COLO668 (cell line): ENCODE measurements at regions not wholly inside any gene's neighbourhood (a gene's known extent, or its start where the extent isn't known, plus 50 kb on each side); places are given as distances from the start of the nearest gene placed in this dataset.
A peak's percentile ranks its signal among the peaks of the same experiment; 100 is the strongest.

Experiments
- DNase-seq: peaks from one replicate; lab custom pipeline; 2025; ENCODE audit not compliant: unreplicated experiment; lab: John Stamatoyannopoulos, UW

DNA sequence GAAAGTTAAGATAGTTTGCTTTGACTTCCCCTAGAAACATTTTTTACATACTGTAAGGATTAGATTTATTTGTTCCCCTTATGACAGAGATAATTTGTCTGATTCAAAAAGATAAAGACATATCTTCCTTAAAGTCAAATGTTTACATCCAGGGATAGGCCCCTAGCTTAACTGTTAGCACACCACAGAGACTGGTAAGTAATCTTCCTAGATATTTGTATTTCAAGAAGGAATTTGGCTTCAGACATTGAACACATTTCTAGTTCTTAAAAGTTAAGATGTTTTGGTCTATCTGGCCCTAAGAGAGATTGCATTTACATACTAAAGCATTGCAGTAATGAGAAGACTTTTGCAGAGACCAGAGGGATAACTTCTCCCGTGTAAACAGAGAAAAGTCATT lies 1201.1 kb upstream of the GJE1 start:
- no peak for DNase-seq

- DNase-seq: no peak
Observed at GRCh38 chr6:140929121-140929520, 1203.6 kb upstream of the GJE1 start.

DNA sequence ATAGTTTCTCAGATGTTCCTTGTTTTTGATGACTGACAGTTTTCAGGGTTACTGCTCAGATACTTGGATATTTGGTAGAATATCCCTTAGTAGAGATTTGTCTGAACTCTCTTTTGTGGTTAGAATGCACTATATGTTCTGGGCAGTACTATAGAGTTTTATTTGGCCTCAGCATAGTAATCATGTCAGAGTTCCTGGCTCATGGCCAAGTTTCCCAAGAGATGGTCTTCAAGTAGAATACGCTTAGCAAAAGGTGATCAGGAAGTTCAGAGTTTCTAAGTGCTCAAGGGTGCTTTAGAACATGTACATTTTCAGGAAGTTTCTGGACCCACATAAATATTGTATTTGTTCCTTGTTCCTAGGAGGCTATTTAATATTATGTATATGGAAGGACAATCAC lies 1209.7 kb upstream of the GJE1 start:
- no peak for DNase-seq

DNA sequence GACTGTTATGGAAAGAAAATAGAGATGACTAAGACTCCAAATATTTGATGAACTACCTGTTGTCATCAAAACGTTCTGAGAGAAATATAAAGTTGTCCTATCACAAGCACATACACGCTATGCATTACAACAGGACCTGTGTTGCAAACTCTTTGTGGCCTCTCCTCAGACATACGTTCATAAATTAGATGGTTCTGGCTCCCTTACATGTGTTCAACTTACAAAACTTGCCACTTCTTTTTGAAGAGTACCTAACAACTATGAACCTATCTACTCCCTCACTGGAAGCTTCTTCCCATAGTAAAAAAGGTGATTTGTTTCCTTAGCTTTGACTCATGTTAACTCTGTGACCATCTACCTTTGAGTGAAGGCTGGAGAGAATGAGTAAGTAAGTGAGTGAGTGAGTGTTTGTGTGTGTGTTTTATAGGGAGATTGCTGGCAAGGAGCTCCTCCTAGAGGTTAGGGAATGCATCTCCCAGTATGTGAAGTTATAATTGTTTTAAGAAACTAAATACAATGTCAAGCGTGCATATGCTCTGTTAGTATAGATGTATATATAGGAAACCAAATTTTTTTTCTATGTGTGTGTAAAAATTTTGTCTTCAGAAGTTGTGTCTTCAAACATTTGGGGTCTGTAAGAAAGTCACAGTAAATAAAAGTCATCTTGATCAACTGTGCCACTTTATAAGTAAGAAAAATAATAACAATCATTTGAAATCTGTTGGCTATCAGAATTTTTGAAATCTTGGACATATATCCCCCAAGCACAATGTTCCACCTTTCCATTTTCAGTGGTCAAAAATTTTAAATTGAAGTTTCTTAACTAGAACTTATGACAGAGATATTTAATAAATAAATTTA lies 1211.1 kb upstream of the GJE1 start:
- DNase-seq: no peak

DNA sequence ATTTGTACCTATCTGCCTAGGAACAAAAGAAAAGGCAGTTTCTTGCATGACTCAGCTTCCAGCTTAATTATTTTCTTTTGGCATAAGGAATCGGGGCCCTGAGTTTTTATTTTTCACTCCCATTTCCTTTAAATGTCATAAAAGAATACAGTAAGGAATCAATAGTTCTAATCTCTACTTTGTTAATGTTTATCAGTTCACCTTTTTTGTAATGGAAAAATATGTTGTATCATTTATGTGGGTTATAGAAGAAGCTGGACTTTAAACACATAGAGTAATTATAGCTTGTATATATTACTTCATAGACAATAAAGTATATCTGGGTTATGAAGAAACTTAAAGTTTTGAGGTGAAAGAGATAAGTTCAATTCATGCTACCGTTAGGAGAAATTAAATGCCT lies 1214.8 kb upstream of the GJE1 start:
- no peak for DNase-seq

- no peak for DNase-seq
Observed at GRCh38 chr6:140915551-140915950, 1217.2 kb upstream of the GJE1 start.

GRCh38 chr6:140915103-140915502 lies 1217.6 kb upstream of the GJE1 start:
- DNase-seq: peak; percentile 5

GRCh38 chr6:140912686-140913085 lies 1220.0 kb upstream of the GJE1 start:
- DNase-seq: no peak

GRCh38 chr6:140909625-140910024 lies 1223.1 kb upstream of the GJE1 start:
- no peak for DNase-seq

DNA sequence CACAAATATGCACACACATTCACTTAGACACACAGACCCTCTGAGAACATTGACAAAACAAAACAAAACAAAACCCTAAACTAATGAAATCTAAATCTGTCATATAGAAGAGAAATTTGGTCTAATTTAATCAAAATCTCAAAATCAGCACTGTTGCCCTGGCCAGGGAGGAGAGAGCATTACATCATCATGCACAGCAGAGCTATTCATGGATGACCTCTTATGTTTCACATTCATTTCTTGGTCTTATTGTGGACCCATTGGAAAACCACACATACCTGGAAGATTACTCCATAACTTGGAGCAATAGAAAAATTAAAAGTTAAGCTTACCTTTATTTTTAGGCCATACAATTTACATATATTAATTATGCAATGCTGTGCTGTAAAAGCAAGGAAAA lies 1223.6 kb upstream of the GJE1 start:
- no peak for DNase-seq

GRCh38 chr6:140908505-140908904 lies 1224.2 kb upstream of the GJE1 start:
- DNase-seq: no peak

DNA sequence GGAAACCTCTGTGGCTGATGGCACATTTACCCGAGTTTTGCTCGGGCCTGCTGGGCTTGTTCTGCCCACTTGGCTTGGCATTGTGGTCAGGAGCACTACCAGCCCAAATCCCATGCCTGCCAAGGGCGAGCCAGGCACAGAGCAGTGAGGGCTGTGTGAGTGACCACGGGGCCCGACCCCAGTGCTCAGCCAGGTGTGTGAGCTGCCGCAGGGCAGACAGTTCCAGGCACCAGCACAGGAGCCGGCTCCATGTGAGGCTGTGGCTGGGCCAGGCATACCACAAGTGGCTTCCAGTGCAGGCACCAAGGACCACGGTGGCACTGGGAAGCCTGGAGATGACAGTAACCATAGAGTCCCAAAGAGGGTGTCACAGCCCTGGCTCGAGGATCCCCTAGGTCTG lies 1225.5 kb upstream of the GJE1 start:
- DNase-seq: no peak

- DNase-seq: no peak
Observed at GRCh38 chr6:140905724-140906123, 1227.0 kb upstream of the GJE1 start.

DNA sequence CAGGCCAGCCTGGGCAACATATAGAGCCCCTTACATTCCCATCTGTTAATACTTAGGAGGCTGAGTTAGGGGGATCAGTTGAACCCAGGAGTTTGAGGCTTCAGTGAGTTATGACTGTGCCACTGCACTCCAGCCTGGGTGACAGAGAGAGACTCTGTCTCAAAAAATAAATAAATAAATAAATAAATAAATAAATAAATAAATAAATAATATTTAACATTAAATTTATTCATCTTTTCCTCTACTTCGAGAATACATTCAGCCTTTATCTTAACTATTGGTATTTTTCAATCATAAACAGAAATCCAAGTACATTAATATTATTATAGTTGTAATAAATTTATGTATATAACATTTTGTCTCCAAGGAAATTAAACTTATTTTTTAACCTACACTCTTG lies 1227.7 kb upstream of the GJE1 start:
- no peak for DNase-seq

DNA sequence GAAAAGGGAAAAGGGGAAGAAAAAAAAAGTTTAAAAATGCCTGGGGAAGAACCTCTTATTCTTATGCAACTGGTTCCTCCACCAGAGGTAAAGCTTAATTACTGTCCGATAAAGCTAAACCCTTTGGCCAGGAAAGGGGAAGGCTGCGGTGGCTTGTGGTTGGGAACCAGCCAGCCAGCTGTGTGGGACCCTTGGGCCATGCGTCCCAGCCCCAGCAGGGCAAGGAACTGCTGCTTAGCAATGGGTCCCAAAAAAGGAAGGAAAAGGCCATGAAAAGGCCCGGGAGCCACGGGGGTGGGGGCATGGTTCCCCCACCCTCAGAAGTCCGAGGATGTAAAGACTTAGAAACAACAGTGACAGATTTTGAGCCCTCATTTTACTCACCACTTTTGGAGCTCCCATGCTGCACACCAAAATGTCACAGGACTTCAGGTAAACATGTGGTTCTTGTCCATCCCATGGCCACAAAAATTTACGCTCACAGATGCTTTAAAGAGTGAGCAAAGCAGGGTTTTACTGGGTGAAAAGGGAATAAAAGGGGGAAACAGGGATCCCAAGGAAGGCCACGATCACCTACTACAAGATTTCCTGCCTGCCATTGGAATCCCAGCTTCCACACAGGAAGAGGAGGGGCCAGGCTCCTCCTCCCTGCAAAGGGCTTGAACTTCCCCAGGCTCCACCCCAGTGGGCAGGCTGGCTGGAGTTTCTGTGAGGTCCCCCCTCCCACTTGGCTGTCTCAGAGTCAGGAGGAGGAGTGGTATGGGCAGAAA lies 1234.7 kb upstream of the GJE1 start:
- DNase-seq: no peak

DNA sequence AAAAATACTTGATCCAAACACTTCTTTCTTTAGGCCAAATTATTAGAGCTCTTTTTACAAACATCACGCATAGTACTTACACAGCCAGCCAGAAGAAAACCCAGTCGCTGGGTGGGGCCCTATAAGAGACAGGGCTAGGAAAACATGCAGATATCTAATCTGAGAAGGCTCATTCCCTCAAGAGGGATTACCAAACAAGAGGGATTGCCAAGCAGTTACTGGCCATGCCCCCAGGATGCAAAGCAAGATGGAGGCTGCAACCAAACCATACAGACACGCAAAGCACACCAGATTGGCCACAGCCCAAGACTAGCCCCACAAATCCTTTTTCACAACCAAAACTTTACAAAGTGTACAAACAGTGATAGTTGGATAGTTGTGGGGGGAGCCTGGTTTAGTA lies 1235.4 kb upstream of the GJE1 start:
- DNase-seq: no peak

GRCh38 chr6:140893432-140893831 lies 1239.3 kb upstream of the GJE1 start:
- no peak for DNase-seq

- no peak for DNase-seq
Observed at GRCh38 chr6:140879946-140880345, 1252.8 kb upstream of the GJE1 start.

DNA sequence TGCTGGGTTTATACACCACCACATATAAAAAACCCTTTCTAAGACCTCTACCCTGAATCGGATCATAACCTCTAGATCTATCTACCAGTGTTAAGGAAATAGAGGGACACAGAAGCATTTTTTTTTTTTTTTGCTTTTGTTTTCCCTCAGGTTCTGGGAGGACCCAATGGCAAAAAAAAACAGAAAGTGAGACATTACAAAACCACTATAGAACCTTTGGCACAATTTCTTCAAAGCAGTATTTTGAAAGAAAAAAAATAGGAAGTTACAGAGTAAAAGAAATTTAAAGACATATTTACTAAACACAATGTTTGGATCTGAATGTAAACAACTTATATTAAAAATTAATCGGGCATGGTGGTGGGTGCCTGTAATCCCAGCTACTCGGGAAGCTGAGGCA lies 1258.7 kb upstream of the GJE1 start:
- DNase-seq: no peak

DNA sequence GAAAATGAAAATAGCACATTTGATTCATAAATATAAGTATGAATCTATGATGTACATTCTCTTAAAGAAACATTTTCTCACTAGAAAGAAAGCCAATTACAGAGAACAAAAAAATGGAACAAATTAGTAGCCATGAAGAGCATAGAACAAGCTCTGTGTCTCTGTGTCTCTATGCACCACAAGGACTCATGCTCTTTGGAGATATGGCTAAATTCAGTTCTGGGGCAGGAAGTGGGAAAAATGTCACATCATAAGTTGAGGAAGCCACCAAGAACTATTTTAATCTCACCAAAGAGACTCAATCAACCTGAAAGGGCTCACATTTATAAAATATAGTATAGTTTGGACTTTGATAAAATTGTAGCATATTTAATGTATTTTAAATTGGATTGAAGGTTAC lies 1259.8 kb upstream of the GJE1 start:
- DNase-seq: no peak

DNA sequence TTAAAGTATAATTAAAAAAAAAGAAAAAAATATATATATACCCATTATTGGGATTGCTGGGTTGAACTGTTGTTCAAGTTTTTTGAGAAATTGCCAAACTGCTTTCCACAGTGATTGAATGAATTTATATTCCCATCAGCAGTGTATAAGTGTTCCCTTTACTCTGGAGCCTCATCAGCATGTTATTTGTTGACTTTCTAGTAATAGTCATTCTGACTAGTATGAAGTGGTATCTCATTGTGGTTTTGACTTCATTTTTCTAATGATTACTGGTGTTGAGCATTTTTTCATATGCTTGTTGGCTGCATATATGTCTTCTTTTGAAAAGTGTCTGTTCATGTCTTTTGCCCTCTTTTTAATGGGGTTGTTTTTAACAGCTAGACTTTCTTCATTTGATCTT lies 1260.8 kb upstream of the GJE1 start:
- no peak for DNase-seq

GRCh38 chr6:140867336-140867735 lies 1265.4 kb upstream of the GJE1 start:
- no peak for DNase-seq
